HAP-1 (cell line): ENCODE measurements at regions not wholly inside any gene's neighbourhood (a gene's known extent, or its start where the extent isn't known, plus 50 kb on each side); places are given as distances from the start of the nearest gene placed in this dataset.

ENCODE experiments used
- DNase-seq, 2 experiments: peaks; one replicate each; pipeline ENCODE4 v3.0.0-alpha.2; 2016 to 2020; ENCODE audit warnings: low spot score in 2 of 2
- H3K27me3 ChIP-seq: fragments of 250-450 bp; sonication (Bioruptor Pico); 2 replicates; pipeline ENCODE4 v1.5.1; 2020; ENCODE audit warnings: low read depth, mild to moderate bottlenecking, moderate library complexity
- H3K36me3 ChIP-seq: fragments of 250-450 bp; sonication (Bioruptor Pico); replicated peaks from 2 replicates; pipeline ENCODE4 v1.5.1; 2020; ENCODE audit warnings: mild to moderate bottlenecking
- H3K4me1 ChIP-seq: fragments of 250-450 bp; sonication (Bioruptor Pico); 2 replicates; pipeline ENCODE4 v1.5.1; 2020; ENCODE audit warnings: mild to moderate bottlenecking
- H3K4me3 ChIP-seq: fragments of 250-450 bp; sonication (Bioruptor Pico); 2 replicates; pipeline ENCODE4 v1.5.1; 2020; ENCODE audit warnings: mild to moderate bottlenecking, moderate library complexity
- H3K9me3 ChIP-seq: fragments of 250-450 bp; sonication (Bioruptor Pico); 2 replicates; pipeline ENCODE4 v1.5.1; 2020; ENCODE audit warnings: mild to moderate bottlenecking, moderate library complexity
- in situ Hi-C: fragments of 300-500 bp; cut with MboI; formaldehyde crosslinking; loops from 3 replicates; pipeline ENCODE4 v1.14.3; 2020; ENCODE audit warnings: low sequenced_read_pairs, inconsistent platforms, mixed read lengths

GRCh38 chr9:107673861-107674720, 184.5 kb upstream of the KLF4 start:
- no peaks in the 10 kb centered on the region for H3K9me3 ChIP-seq
- no peaks in the 10 kb centered on the region for H3K27me3 ChIP-seq
- H3K4me1 ChIP-seq: peaks cover 14% of the 10 kb centered on the region
- DNase-seq: peak; percentile 22 to 57
- H3K4me3 ChIP-seq: no peak overlapping the region
- in situ Hi-C loops: no loop called here
- H3K36me3 ChIP-seq: no peaks in the 10 kb centered on the region

- Histone ChIP-seq H3K9me3 (no peaks in the 10 kb centered on the region), H3K36me3 (no peaks in the 10 kb centered on the region), H3K4me3 (no peak overlapping the region), H3K27me3 (no peaks in the 10 kb centered on the region), H3K4me1 (peaks cover 14% of the 10 kb centered on the region)
- no peak for DNase-seq
- in situ Hi-C loops: no loop called here
These were observed 182.0 kb upstream of the KLF4 start for GRCh38 chr9:107671588-107671987.

- no peak for DNase-seq
- Histone ChIP-seq H3K4me3 (no peak overlapping the region), H3K27me3 (no peaks in the 10 kb centered on the region), H3K4me1 (peaks cover 7% of the 10 kb centered on the region), H3K36me3 (no peaks in the 10 kb centered on the region), H3K9me3 (no peaks in the 10 kb centered on the region)
- in situ Hi-C loops: no loop called here
These were observed 179.9 kb upstream of the KLF4 start for GRCh38 chr9:107669422-107669821.

GRCh38 chr9:107667231-107668070, 177.9 kb upstream of the KLF4 start:
- H3K27me3 ChIP-seq: no peaks in the 10 kb centered on the region
- no peaks in the 10 kb centered on the region for H3K36me3 ChIP-seq
- in situ Hi-C loops: no loop called here
- no peak for DNase-seq
- H3K4me1 ChIP-seq: peaks cover 6% of the 10 kb centered on the region
- no peak overlapping the region for H3K4me3 ChIP-seq
- H3K9me3 ChIP-seq: no peaks in the 10 kb centered on the region

GRCh38 chr9:107665057-107665456, 175.5 kb upstream of the KLF4 start:
- in situ Hi-C loops: no loop called here
- H3K27me3 ChIP-seq: no peaks in the 10 kb centered on the region
- H3K9me3 ChIP-seq: no peaks in the 10 kb centered on the region
- H3K4me3 ChIP-seq: no peak overlapping the region
- H3K4me1 ChIP-seq: peaks cover 6% of the 10 kb centered on the region
- no peaks in the 10 kb centered on the region for H3K36me3 ChIP-seq
- no peak for DNase-seq

GRCh38 chr9:107660976-107661375, 171.4 kb upstream of the KLF4 start:
- Histone ChIP-seq H3K4me1 (peaks cover 6% of the 10 kb centered on the region), H3K4me3 (no peak overlapping the region), H3K36me3 (no peaks in the 10 kb centered on the region), H3K9me3 (no peaks in the 10 kb centered on the region), H3K27me3 (no peaks in the 10 kb centered on the region)
- DNase-seq: no peak
- in situ Hi-C loops: no loop called here

GRCh38 chr9:107653263-107653821, 163.8 kb upstream of the KLF4 start:
- no peaks in the 10 kb centered on the region for H3K4me1 ChIP-seq
- no peak overlapping the region for H3K4me3 ChIP-seq
- H3K9me3 ChIP-seq: no peaks in the 10 kb centered on the region
- DNase-seq: no peak
- in situ Hi-C loops: no loop called here
- no peaks in the 10 kb centered on the region for H3K27me3 ChIP-seq
- H3K36me3 ChIP-seq: no peaks in the 10 kb centered on the region

- H3K4me1 ChIP-seq: no peaks in the 10 kb centered on the region
- in situ Hi-C loops: no loop called here
- no peak overlapping the region for H3K4me3 ChIP-seq
- no peaks in the 10 kb centered on the region for H3K27me3 ChIP-seq
- no peaks in the 10 kb centered on the region for H3K9me3 ChIP-seq
- H3K36me3 ChIP-seq: no peaks in the 10 kb centered on the region
- no peak for DNase-seq
These were observed 161.4 kb upstream of the KLF4 start for GRCh38 chr9:107650995-107651394.

- no peaks in the 10 kb centered on the region for H3K9me3 ChIP-seq
- no peak overlapping the region for H3K4me3 ChIP-seq
- DNase-seq: no peak
- in situ Hi-C loops: no loop called here
- H3K27me3 ChIP-seq: no peaks in the 10 kb centered on the region
- H3K36me3 ChIP-seq: no peaks in the 10 kb centered on the region
- H3K4me1 ChIP-seq: no peaks in the 10 kb centered on the region
These were observed 160.8 kb upstream of the KLF4 start for GRCh38 chr9:107650321-107650720.

- in situ Hi-C loops: no loop called here
- H3K27me3 ChIP-seq: no peaks in the 10 kb centered on the region
- H3K9me3 ChIP-seq: no peaks in the 10 kb centered on the region
- DNase-seq: no peak
- no peak overlapping the region for H3K4me3 ChIP-seq
- H3K4me1 ChIP-seq: no peaks in the 10 kb centered on the region
- H3K36me3 ChIP-seq: no peaks in the 10 kb centered on the region
These were observed 158.7 kb upstream of the KLF4 start for GRCh38 chr9:107648153-107648715.

GRCh38 chr9:107647611-107648010, 158.0 kb upstream of the KLF4 start:
- DNase-seq: no peak
- in situ Hi-C loops: no loop called here
- H3K4me3 ChIP-seq: no peak overlapping the region
- H3K9me3 ChIP-seq: no peaks in the 10 kb centered on the region
- no peaks in the 10 kb centered on the region for H3K36me3 ChIP-seq
- H3K27me3 ChIP-seq: no peaks in the 10 kb centered on the region
- H3K4me1 ChIP-seq: no peaks in the 10 kb centered on the region

GRCh38 chr9:107647141-107647540, 157.6 kb upstream of the KLF4 start:
- DNase-seq: no peak
- in situ Hi-C loops: no loop called here

GRCh38 chr9:107645464-107645833, 155.9 kb upstream of the KLF4 start:
- no peaks in the 10 kb centered on the region for H3K36me3 ChIP-seq
- H3K27me3 ChIP-seq: no peaks in the 10 kb centered on the region
- no peak overlapping the region for H3K4me3 ChIP-seq
- H3K9me3 ChIP-seq: no peaks in the 10 kb centered on the region
- in situ Hi-C loops: no loop called here
- no peak for DNase-seq
- no peaks in the 10 kb centered on the region for H3K4me1 ChIP-seq

More at GRCh38 chr9:107647141-107647540, 157.6 kb upstream of the KLF4 start:
- H3K27me3 ChIP-seq: no peaks in the 10 kb centered on the region
- no peaks in the 10 kb centered on the region for H3K4me1 ChIP-seq
- no peaks in the 10 kb centered on the region for H3K9me3 ChIP-seq
- no peaks in the 10 kb centered on the region for H3K36me3 ChIP-seq
- H3K4me3 ChIP-seq: no peak overlapping the region
